AG09319 (cell line): ENCODE measurements at regions not wholly inside any gene's neighbourhood (a gene's known extent, or its start where the extent isn't known, plus 50 kb on each side); places are given as distances from the start of the nearest gene placed in this dataset.

Experiments
- DNase-seq: peaks from one replicate; pipeline ENCODE4 v3.0.0-alpha.2; 2010; ENCODE audit warnings: low read depth; ENCODE audit errors: extremely low read depth
- TF ChIP-seq, protein P1 (sequence below): IDR thresholded peaks from 2 replicates; pipeline ENCODE4 v1.5.1; 2011; ENCODE audit warnings: low read depth, mild to moderate bottlenecking, inconsistent platforms, low read length, moderate library complexity

GRCh38 chr2:217669831-217670230 is 333.0 kb downstream of the TNS1 start:
- TF ChIP-seq, protein P1, sequence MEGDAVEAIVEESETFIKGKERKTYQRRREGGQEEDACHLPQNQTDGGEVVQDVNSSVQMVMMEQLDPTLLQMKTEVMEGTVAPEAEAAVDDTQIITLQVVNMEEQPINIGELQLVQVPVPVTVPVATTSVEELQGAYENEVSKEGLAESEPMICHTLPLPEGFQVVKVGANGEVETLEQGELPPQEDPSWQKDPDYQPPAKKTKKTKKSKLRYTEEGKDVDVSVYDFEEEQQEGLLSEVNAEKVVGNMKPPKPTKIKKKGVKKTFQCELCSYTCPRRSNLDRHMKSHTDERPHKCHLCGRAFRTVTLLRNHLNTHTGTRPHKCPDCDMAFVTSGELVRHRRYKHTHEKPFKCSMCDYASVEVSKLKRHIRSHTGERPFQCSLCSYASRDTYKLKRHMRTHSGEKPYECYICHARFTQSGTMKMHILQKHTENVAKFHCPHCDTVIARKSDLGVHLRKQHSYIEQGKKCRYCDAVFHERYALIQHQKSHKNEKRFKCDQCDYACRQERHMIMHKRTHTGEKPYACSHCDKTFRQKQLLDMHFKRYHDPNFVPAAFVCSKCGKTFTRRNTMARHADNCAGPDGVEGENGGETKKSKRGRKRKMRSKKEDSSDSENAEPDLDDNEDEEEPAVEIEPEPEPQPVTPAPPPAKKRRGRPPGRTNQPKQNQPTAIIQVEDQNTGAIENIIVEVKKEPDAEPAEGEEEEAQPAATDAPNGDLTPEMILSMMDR = no peak
- no peak for DNase-seq

GRCh38 chr2:217667512-217667911 is 335.3 kb downstream of the TNS1 start:
- DNase-seq = peak; percentile 48
- TF ChIP-seq, protein P1 = no peak

DNA sequence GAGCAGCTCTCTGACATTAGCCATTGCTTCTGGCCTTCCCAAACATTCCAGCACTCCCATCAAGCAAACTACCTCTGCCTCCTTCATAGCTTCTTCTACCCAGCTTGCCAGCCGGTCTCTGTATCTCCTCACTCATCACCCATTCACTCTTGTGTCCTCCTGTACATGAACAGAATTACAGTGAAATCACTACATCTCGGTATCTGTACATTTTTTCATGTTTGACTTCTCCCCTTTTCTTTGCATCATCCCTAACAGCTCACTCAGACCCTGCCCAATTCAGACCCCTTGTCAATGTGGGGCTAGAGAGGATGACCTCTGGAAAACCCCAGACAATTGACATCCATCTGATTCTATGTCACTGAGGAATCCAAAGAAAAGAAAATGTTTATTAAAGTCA is 335.8 kb downstream of the TNS1 start:
- TF ChIP-seq, protein P1 = no peak
- no peak for DNase-seq

DNA sequence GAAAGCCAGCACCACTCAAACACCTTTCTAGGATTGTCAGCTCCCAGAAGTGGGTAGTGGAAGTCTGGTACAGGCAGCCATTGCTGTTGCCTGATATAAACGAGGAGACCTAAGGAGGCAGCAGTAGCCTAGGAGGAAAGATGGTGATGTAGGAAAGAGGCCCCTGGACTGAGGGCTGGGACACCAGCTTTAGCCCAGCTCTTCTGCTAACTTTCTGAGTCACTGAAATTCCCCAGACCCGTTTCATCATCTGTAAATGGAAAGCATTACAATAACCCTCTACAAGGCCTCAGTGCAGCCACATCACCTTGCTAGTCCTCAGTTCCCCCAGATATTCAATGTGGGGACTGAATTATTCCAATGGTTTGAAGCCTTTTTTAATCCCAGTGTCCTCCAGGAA is 336.5 kb downstream of the TNS1 start:
- DNase-seq = no peak
- TF ChIP-seq, protein P1 = no peak

- TF ChIP-seq, protein P1 = no peak
- DNase-seq = no peak
Observed at GRCh38 chr2:217664761-217665160, 338.0 kb downstream of the TNS1 start.

DNA sequence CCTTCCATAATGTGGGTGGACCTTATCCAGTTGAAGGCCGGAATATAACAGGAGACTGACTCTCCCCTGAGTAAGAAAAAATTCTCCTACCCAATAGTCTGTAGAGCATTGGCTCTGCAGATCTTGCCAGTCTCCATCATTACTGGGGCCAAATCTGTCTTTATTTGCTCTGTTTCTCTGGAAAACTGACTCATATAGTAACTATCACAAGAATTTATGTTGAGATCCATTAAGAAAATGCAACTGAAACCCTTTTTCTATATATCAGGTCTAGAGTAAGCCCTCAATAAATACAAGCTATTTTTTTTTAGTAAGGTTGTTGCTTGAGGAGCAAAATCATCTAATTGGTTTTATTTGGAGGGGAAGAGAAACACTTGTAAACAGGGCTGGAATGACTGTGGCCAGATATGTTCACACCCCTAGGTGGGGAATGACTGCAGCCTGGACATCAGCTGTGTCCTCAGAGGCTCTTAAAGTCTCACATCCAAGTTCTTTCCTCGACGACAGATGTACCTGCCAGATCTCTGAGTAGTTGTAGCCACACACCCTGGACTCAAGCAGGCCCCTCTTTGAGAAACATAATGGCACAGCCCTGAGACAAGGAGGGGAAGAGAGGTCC is 339.7 kb downstream of the TNS1 start:
- no peak for DNase-seq
- TF ChIP-seq, protein P1 = no peak

DNA sequence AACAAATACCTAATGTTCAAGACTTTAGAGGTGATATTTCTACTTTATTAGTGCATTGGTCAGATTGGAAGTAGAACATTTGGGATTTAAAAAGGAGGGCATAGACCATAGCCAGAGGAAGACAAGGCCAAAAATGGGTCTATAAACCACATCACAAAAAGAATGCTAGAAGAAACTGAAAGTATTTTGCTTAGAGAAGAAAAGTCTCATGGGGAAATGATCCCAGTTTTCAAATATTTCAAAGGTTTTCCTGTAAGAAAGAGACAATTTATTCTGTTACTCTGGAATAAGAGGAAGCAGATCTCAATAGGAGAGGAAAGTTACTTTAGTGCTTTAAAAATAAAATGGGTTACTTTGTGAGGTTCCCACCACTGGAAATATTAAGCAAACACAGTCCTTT is 341.4 kb downstream of the TNS1 start:
- TF ChIP-seq, protein P1 = no peak
- no peak for DNase-seq
